Stimulated activated naive CD8-positive, alpha-beta T cell treated with anti-CD3 and anti-CD28 coated beads, Interleukin-15, amount 100 ng/mL, for 72 hours (primary cell): ENCODE measurements at regions not wholly inside any gene's neighbourhood (a gene's known extent, or its start where the extent isn't known, plus 50 kb on each side); places are given as distances from the start of the nearest gene placed in this dataset.

Source experiments
- ATAC-seq: fragments of 150-1000 bp; cut with Tn5 transposase; 2 replicates; pipeline ENCODE4 v1.10.0; 2021; ENCODE audit warnings: mild to moderate bottlenecking, moderate library complexity
- DNase-seq, 2 donors: peaks; one replicate each; pipeline ENCODE4 v3.0.0; 2021 to 2022
- H3K27ac Mint-ChIP-seq, 2 donors: one replicate each; pipeline ENCODE4 v1.8.0; 2022; ENCODE audit warnings: mild to moderate bottlenecking in 2 of 2, mixed read lengths in 2 of 2, moderate library complexity in 2 of 2
- H3K27me3 Mint-ChIP-seq: one replicate; pipeline ENCODE4 v1.8.0; 2022; ENCODE audit warnings: mixed read lengths
- H3K4me1 Mint-ChIP-seq: one replicate; pipeline ENCODE4 v1.8.0; 2022; ENCODE audit warnings: mild to moderate bottlenecking, mixed read lengths
- H3K4me3 Mint-ChIP-seq, 2 donors: one replicate each; pipeline ENCODE4 v1.8.0; 2022; ENCODE audit warnings: mild to moderate bottlenecking in 2 of 2, mixed read lengths in 2 of 2, moderate library complexity in 1 of 2
- H3K9me3 Mint-ChIP-seq, 2 donors: one replicate each; pipeline ENCODE4 v1.8.0; 2022; ENCODE audit warnings: mixed read lengths in 2 of 2

- Mint-ChIP-seq H3K4me3 (no peak overlapping the region), H3K4me1 (no peaks in the 10 kb centered on the region), H3K27me3 (no peaks in the 10 kb centered on the region), H3K9me3 (peaks cover 0 to 7% of the 10 kb centered on the region in 2 donors), H3K27ac (no peak overlapping the region)
- DNase-seq, result no peak
- no peak for ATAC-seq
These were observed 399.5 kb upstream of the MIR17HG start for GRCh38 chr13:90947976-90948375.

- Mint-ChIP-seq H3K9me3 (peaks cover 0 to 7% of the 10 kb centered on the region in 2 donors), H3K4me1 (no peaks in the 10 kb centered on the region), H3K27me3 (no peaks in the 10 kb centered on the region), H3K4me3 (no peak overlapping the region), H3K27ac (no peak overlapping the region)
- no peak for DNase-seq
- no peak for ATAC-seq
These were observed 397.3 kb upstream of the MIR17HG start for GRCh38 chr13:90950160-90950559.

GRCh38 chr13:90951663-90952062 lies 395.8 kb upstream of the MIR17HG start:
- no peak for DNase-seq
- Mint-ChIP-seq H3K4me1 (no peaks in the 10 kb centered on the region), H3K4me3 (no peak overlapping the region), H3K27me3 (no peaks in the 10 kb centered on the region), H3K27ac (no peak overlapping the region), H3K9me3 (no peaks in the 10 kb centered on the region)
- ATAC-seq, result no peak

GRCh38 chr13:90952326-90952725 lies 395.2 kb upstream of the MIR17HG start:
- no peak for ATAC-seq
- Mint-ChIP-seq H3K4me1 (no peaks in the 10 kb centered on the region), H3K9me3 (no peaks in the 10 kb centered on the region), H3K27me3 (no peaks in the 10 kb centered on the region), H3K4me3 (no peak overlapping the region), H3K27ac (no peak overlapping the region)
- no peak for DNase-seq

- no peak overlapping the region for H3K4me3 Mint-ChIP-seq
- no peak overlapping the region for H3K27ac Mint-ChIP-seq
- DNase-seq, result no peak
- H3K9me3 Mint-ChIP-seq, result no peaks in the 10 kb centered on the region
- H3K4me1 Mint-ChIP-seq, result no peaks in the 10 kb centered on the region
- H3K27me3 Mint-ChIP-seq, result no peaks in the 10 kb centered on the region
- ATAC-seq, result no peak
These were observed 392.8 kb upstream of the MIR17HG start for GRCh38 chr13:90954605-90955195.

GRCh38 chr13:90956031-90956430 lies 391.5 kb upstream of the MIR17HG start:
- no peak for ATAC-seq
- H3K4me3 Mint-ChIP-seq, result no peak overlapping the region

GRCh38 chr13:90958866-90959265 lies 388.6 kb upstream of the MIR17HG start:
- H3K27me3 Mint-ChIP-seq, result no peaks in the 10 kb centered on the region
- ATAC-seq, result no peak
- no peaks in the 10 kb centered on the region for H3K4me1 Mint-ChIP-seq
- no peaks in the 10 kb centered on the region for H3K9me3 Mint-ChIP-seq
- DNase-seq, result no peak
- no peak overlapping the region for H3K27ac Mint-ChIP-seq
- no peak overlapping the region for H3K4me3 Mint-ChIP-seq

More at GRCh38 chr13:90956031-90956430, 391.5 kb upstream of the MIR17HG start:
- DNase-seq, result no peak
- no peaks in the 10 kb centered on the region for H3K27me3 Mint-ChIP-seq
- no peaks in the 10 kb centered on the region for H3K9me3 Mint-ChIP-seq
- H3K4me1 Mint-ChIP-seq, result no peaks in the 10 kb centered on the region
- H3K27ac Mint-ChIP-seq, result no peak overlapping the region

- no peak for ATAC-seq
- no peak overlapping the region for H3K27ac Mint-ChIP-seq
- DNase-seq, result no peak
- H3K4me1 Mint-ChIP-seq, result no peaks in the 10 kb centered on the region
- H3K27me3 Mint-ChIP-seq, result no peaks in the 10 kb centered on the region
- peaks cover 0 to 17% of the 10 kb centered on the region in 2 donors for H3K9me3 Mint-ChIP-seq
- H3K4me3 Mint-ChIP-seq, result no peak overlapping the region
These were observed 379.2 kb upstream of the MIR17HG start for GRCh38 chr13:90968166-90968904.

- no peaks in the 10 kb centered on the region for H3K4me1 Mint-ChIP-seq
- ATAC-seq (no peak), DNase-seq (no peak)
- H3K4me3 Mint-ChIP-seq, result no peak overlapping the region
- H3K9me3 Mint-ChIP-seq, result peaks cover 0 to 18% of the 10 kb centered on the region in 2 donors
- no peak overlapping the region for H3K27ac Mint-ChIP-seq
- no peaks in the 10 kb centered on the region for H3K27me3 Mint-ChIP-seq
These were observed 373.1 kb upstream of the MIR17HG start for GRCh38 chr13:90974249-90974975.

- DNase-seq (no peak), ATAC-seq (no peak)
- Mint-ChIP-seq H3K27me3 (no peaks in the 10 kb centered on the region), H3K4me3 (no peak overlapping the region), H3K9me3 (peaks cover 4 to 18% of the 10 kb centered on the region in 2 donors), H3K27ac (no peak overlapping the region), H3K4me1 (no peaks in the 10 kb centered on the region)
These were observed 368.4 kb upstream of the MIR17HG start for GRCh38 chr13:90979059-90979458.

GRCh38 chr13:90984756-90985155 lies 362.7 kb upstream of the MIR17HG start:
- DNase-seq, result no peak
- H3K27ac Mint-ChIP-seq, result no peak overlapping the region
- ATAC-seq, result no peak
- H3K4me3 Mint-ChIP-seq, result no peak overlapping the region
- no peaks in the 10 kb centered on the region for H3K27me3 Mint-ChIP-seq
- no peaks in the 10 kb centered on the region for H3K4me1 Mint-ChIP-seq
- peaks cover 4 to 7% of the 10 kb centered on the region in 2 donors for H3K9me3 Mint-ChIP-seq

- ATAC-seq (no peak), DNase-seq (no peak)
- no peaks in the 10 kb centered on the region for H3K9me3 Mint-ChIP-seq
- H3K27me3 Mint-ChIP-seq, result no peaks in the 10 kb centered on the region
- H3K4me3 Mint-ChIP-seq, result no peak overlapping the region
- no peaks in the 10 kb centered on the region for H3K4me1 Mint-ChIP-seq
- H3K27ac Mint-ChIP-seq, result no peak overlapping the region
These were observed 352.5 kb upstream of the MIR17HG start for GRCh38 chr13:90995001-90995400.

- ATAC-seq, result no peak
- H3K4me1 Mint-ChIP-seq, result no peaks in the 10 kb centered on the region
These were observed 351.9 kb upstream of the MIR17HG start for GRCh38 chr13:90995614-90996013.

GRCh38 chr13:90997951-90998350 lies 349.5 kb upstream of the MIR17HG start:
- Mint-ChIP-seq H3K4me3 (no peak overlapping the region), H3K27ac (no peak overlapping the region), H3K9me3 (peaks cover 0 to 6% of the 10 kb centered on the region in 2 donors), H3K4me1 (no peaks in the 10 kb centered on the region), H3K27me3 (no peaks in the 10 kb centered on the region)
- DNase-seq, result no peak
- ATAC-seq, result no peak

More at GRCh38 chr13:90995614-90996013, 351.9 kb upstream of the MIR17HG start:
- no peak overlapping the region for H3K4me3 Mint-ChIP-seq
- no peak for DNase-seq
- no peak overlapping the region for H3K27ac Mint-ChIP-seq
- H3K27me3 Mint-ChIP-seq, result no peaks in the 10 kb centered on the region
- H3K9me3 Mint-ChIP-seq, result no peaks in the 10 kb centered on the region

- H3K9me3 Mint-ChIP-seq, result peaks cover 0 to 6% of the 10 kb centered on the region in 2 donors
- H3K4me3 Mint-ChIP-seq, result no peak overlapping the region
- H3K27me3 Mint-ChIP-seq, result no peaks in the 10 kb centered on the region
- ATAC-seq, result no peak
- H3K27ac Mint-ChIP-seq, result no peak overlapping the region
- DNase-seq, result no peak
- no peaks in the 10 kb centered on the region for H3K4me1 Mint-ChIP-seq
These were observed 348.1 kb upstream of the MIR17HG start for GRCh38 chr13:90999401-90999800.

GRCh38 chr13:91001371-91001770 lies 346.1 kb upstream of the MIR17HG start:
- Mint-ChIP-seq H3K4me1 (no peaks in the 10 kb centered on the region), H3K9me3 (peaks cover 0 to 6% of the 10 kb centered on the region in 2 donors), H3K4me3 (no peak overlapping the region), H3K27ac (no peak overlapping the region), H3K27me3 (no peaks in the 10 kb centered on the region)
- DNase-seq, result no peak
- ATAC-seq, result no peak
